HCT116 (cell line): ENCODE measurements at regions not wholly inside any gene's neighbourhood (a gene's known extent, or its start where the extent isn't known, plus 50 kb on each side); places are given as distances from the start of the nearest gene placed in this dataset.

Experiments used
- CBX3 ChIP-seq: IDR thresholded peaks from 2 replicates; pipeline ENCODE4 v1.6.1; 2012; ENCODE audit warnings: low read depth
- EZH2 ChIP-seq: fragments of 200-600 bp; sonication (generic); IDR thresholded peaks from 2 replicates; pipeline ENCODE4 v1.6.1; 2017; ENCODE audit warnings: antibody characterized with exemption, mixed run types
- POLR2A ChIP-seq: IDR thresholded peaks from 2 replicates; pipeline ENCODE4 v1.7.0; 2011; ENCODE audit warnings: borderline replicate concordance; ENCODE audit not compliant: insufficient read depth, insufficient read length; ENCODE audit errors: extremely low read depth
- POLR2AphosphoS5 ChIP-seq: IDR thresholded peaks from 2 replicates; pipeline ENCODE4 v1.6.1; 2011; ENCODE audit warnings: mild to moderate bottlenecking, low read depth, low read length, moderate library complexity
- SIN3A ChIP-seq: IDR thresholded peaks from 2 replicates; pipeline ENCODE4 v1.6.1; 2012; ENCODE audit warnings: low read depth
- SRF ChIP-seq: IDR thresholded peaks from 2 replicates; pipeline ENCODE4 v1.6.1; 2012; ENCODE audit warnings: low read depth
- TF ChIP-seq, protein P1 (sequence below), 3 experiments: fragments of 200-600 bp in 1 of 3; sonication (generic) in 1 of 3; IDR thresholded peaks in 2 of 3; conservative IDR thresholded peaks in 1 of 3; 2 replicates each; pipeline ENCODE4 v1.5.1; 2012 to 2017; ENCODE audit warnings: low read depth in 2 of 3, low read length in 2 of 3, antibody characterized with exemption in 1 of 3, borderline replicate concordance in 1 of 3, control low read depth in 1 of 3, mild to moderate bottlenecking in 1 of 3, mixed read lengths in 1 of 3, mixed run types in 1 of 3, moderate library complexity in 1 of 3; ENCODE audit not compliant: insufficient read depth in 1 of 3
- TF ChIP-seq, protein P2 (sequence below): IDR thresholded peaks from 2 replicates; pipeline ENCODE4 v1.6.1; 2012; ENCODE audit warnings: low read depth

DNA sequence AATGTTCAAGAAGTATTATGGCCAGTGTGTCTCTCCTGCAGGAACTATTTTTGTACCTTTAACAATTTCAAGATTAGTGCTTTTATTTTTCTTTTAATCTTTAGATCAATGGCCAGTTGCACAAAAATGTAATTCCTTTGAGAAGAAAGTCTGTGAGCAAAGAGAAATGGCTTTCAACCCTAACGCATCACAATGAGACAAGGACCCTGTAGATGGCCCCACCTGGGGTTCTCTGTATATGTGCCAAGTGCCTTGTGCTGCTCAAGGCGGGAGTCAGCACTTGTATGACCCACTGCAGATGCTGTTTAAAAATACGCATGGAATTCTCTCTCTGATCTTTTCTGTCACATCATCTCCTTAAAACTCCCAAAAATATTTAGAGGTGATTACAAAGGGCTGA is 453.4 kb downstream of the OCA2 start:
- no peak for TF ChIP-seq SRF
- no peak for TF ChIP-seq EZH2
- TF ChIP-seq, protein P1, sequence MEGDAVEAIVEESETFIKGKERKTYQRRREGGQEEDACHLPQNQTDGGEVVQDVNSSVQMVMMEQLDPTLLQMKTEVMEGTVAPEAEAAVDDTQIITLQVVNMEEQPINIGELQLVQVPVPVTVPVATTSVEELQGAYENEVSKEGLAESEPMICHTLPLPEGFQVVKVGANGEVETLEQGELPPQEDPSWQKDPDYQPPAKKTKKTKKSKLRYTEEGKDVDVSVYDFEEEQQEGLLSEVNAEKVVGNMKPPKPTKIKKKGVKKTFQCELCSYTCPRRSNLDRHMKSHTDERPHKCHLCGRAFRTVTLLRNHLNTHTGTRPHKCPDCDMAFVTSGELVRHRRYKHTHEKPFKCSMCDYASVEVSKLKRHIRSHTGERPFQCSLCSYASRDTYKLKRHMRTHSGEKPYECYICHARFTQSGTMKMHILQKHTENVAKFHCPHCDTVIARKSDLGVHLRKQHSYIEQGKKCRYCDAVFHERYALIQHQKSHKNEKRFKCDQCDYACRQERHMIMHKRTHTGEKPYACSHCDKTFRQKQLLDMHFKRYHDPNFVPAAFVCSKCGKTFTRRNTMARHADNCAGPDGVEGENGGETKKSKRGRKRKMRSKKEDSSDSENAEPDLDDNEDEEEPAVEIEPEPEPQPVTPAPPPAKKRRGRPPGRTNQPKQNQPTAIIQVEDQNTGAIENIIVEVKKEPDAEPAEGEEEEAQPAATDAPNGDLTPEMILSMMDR (IDR thresholded peaks at IDR 0.05 in 2 of 3, conservative IDR thresholded peaks at IDR 0.05 in 1 of 3; ENCODE audit: borderline replicate concordance in 1 of 3, insufficient read depth in 1 of 3, low read depth in 2 of 3, low read length in 2 of 3): no peak
- TF ChIP-seq CBX3: no peak
- TF ChIP-seq POLR2A: no peak
- TF ChIP-seq SIN3A: no peak
- TF ChIP-seq, protein P2, sequence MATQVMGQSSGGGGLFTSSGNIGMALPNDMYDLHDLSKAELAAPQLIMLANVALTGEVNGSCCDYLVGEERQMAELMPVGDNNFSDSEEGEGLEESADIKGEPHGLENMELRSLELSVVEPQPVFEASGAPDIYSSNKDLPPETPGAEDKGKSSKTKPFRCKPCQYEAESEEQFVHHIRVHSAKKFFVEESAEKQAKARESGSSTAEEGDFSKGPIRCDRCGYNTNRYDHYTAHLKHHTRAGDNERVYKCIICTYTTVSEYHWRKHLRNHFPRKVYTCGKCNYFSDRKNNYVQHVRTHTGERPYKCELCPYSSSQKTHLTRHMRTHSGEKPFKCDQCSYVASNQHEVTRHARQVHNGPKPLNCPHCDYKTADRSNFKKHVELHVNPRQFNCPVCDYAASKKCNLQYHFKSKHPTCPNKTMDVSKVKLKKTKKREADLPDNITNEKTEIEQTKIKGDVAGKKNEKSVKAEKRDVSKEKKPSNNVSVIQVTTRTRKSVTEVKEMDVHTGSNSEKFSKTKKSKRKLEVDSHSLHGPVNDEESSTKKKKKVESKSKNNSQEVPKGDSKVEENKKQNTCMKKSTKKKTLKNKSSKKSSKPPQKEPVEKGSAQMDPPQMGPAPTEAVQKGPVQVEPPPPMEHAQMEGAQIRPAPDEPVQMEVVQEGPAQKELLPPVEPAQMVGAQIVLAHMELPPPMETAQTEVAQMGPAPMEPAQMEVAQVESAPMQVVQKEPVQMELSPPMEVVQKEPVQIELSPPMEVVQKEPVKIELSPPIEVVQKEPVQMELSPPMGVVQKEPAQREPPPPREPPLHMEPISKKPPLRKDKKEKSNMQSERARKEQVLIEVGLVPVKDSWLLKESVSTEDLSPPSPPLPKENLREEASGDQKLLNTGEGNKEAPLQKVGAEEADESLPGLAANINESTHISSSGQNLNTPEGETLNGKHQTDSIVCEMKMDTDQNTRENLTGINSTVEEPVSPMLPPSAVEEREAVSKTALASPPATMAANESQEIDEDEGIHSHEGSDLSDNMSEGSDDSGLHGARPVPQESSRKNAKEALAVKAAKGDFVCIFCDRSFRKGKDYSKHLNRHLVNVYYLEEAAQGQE: no peak
- no peak for TF ChIP-seq POLR2AphosphoS5
